LNCAP (cell line): ENCODE measurements at regions not wholly inside any gene's neighbourhood (a gene's known extent, or its start where the extent isn't known, plus 50 kb on each side); places are given as distances from the start of the nearest gene placed in this dataset.

Source experiments
- TF ChIP-seq, protein P1 (sequence below): fragments of 450-650 bp; IDR thresholded peaks from 2 replicates; pipeline ENCODE4 v1.5.1; 2017; ENCODE audit warnings: mild to moderate bottlenecking

DNA sequence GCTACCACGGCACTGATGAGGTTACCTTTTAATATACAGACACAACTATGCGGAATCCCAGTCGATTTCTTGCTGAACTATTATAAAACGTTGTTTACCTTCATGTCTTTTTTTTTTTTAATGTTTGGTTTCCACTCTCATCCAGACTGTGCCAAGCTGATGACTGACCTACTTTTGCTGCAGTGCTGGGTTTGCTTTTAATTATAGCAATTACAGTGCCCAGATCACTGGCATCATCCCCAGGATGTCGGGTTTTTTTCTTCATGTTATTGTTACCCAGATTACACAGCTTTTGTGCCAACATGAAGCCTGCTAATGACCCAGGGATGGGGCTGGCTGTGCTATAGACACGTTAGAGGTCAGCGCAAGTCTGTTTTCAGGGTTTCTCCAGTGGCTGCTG is 294.0 kb upstream of the ATP10A start:
- TF ChIP-seq, protein P1, sequence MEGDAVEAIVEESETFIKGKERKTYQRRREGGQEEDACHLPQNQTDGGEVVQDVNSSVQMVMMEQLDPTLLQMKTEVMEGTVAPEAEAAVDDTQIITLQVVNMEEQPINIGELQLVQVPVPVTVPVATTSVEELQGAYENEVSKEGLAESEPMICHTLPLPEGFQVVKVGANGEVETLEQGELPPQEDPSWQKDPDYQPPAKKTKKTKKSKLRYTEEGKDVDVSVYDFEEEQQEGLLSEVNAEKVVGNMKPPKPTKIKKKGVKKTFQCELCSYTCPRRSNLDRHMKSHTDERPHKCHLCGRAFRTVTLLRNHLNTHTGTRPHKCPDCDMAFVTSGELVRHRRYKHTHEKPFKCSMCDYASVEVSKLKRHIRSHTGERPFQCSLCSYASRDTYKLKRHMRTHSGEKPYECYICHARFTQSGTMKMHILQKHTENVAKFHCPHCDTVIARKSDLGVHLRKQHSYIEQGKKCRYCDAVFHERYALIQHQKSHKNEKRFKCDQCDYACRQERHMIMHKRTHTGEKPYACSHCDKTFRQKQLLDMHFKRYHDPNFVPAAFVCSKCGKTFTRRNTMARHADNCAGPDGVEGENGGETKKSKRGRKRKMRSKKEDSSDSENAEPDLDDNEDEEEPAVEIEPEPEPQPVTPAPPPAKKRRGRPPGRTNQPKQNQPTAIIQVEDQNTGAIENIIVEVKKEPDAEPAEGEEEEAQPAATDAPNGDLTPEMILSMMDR = no peak

DNA sequence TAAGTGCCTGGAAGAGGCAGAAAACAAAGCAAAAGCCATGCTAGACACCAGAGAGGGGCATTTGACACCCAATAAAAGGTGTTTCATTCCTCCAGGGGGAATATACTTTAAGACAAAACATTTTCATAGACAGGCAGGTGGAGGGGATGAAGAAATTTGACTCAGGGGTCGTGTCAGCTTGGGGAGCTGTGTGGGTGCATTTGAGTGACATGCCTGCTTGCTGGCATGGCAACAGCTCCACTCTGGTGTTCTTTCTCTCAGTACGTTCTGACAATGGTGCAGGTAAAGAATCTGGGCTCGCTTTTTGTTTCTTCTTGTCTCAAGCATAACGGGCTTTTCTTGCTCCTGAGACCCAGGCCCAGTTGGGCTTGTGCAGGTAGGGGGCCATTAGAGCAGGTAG is 292.9 kb upstream of the ATP10A start:
- TF ChIP-seq, protein P1 = no peak

DNA sequence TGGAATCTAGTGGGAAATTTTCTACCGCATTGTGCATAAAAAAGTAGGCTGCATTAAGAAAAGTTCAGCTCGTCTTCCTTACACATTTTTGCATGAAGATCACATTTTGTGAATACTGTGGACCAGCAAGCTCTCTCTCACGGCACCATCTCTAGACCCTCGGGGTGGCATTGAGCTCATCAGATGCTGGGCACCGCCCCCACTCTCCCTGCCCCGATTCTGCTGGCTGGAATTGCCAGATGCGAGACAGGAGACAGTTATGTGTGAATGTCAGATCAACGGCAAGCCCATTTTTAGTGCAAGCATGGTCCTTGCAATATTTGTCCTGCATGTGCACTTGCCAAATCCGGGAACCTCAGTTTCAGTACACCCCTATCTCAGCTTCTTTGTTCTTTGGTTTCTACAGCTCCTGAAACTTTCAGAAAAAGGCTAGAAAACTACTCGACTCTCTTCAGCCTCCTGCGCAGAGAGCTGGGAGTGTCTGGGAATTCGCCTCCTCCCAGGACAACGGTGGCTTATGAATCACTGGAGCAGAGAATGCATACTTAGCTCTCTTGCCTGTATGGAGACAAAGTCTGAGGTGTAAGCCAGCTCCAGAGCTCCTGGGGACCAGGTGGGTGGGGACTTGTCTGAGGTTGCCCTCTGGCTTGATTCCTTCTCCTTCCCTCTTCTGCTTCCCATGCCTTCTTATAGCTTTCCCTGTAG is 285.2 kb upstream of the ATP10A start:
- TF ChIP-seq, protein P1 = no peak

DNA sequence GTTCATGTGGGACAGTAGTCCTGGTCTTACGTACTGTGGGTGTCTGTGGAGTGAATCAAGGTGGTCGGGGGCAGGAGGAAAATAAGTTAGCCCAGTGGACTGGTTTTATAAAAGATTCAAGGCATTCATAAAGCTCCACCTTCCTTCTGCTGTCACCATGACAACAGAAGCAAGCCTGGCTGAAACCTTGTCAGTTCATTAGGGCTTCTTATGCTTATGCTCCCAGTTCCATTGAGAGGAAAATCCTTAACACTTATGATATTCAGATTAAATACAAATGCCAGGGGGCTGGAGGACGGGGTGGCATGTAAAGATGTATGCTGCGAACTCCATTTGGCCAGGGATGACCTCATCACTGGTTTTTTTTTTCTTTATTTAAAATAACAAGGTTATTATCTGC is 283.1 kb upstream of the ATP10A start:
- TF ChIP-seq, protein P1 = no peak

DNA sequence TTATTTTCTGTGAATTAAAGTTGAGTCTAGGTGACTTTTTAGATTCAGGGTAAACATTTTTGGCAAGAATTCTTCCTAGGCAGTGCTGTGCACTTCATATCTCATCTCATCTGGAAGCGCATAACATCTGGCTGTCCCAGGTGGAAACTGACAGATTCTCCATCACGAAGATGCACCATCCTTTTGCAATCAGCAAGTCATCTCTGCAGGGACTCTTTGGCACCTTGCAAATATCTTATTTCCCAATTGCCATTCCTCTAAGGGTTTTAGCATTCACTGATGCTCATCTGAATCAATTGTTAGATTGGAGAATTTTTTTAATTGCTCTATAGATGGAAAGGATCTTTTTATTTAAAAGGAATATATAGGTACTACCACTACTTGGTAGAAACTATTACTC is 282.7 kb upstream of the ATP10A start:
- TF ChIP-seq, protein P1 = no peak

DNA sequence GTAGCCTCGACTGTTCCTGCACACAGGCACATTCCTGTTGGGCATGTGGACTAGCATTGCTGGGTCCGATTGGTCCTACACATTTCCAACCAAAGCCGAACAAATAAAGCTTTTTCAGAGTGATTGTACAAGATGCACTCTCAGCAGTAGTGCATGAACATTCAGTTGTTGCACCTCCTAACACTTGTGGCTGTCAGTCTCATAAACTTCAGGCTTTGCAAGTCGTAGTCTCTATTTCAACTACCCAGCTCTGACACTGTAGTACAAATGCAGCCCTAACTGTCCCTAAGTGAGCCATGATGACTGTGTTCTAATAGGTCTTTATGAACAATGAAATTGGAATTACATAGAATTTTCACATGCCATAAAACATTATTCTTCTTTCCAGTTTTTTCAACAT is 281.7 kb upstream of the ATP10A start:
- TF ChIP-seq, protein P1 = no peak

DNA sequence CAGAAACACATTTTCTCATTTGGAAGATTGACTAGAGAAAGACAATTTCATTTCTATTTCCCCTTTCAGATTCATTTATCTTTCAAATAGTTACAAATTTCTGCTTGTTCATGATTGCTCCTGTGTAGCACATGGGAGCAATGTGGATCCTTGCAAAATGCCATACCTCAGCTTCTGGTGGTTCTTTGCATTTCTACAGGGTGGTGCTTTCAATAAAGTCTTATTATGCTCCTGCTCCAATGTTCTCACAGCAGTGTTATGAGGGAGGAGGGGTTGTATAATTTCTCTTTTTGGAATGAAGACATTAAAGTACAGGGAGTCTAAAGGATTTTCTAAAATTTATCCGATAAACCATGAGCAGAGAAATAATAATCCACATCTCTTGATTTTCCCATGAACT is 280.1 kb upstream of the ATP10A start:
- TF ChIP-seq, protein P1 = no peak

DNA sequence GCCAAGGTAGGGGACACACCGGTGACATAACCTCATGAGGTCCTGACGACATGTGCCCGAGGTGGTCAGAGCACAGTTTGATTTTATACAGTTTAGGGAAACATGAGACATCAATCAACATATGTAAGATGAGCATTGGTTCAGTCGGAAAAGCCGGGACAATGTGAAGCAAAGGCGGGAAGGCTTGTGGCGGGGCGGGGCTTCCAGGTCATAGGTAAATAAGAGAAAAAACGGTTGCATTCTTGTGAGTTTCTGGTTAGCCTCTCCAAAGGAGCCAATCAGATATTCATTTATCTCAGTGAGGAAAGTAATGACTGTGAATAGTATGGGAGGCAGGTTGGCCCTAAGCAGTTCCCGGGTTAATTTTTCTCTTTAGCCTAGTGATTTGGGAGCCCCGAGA is 271.7 kb upstream of the ATP10A start:
- TF ChIP-seq, protein P1 = no peak
